K562 (cell line): ENCODE measurements at regions not wholly inside any gene's neighbourhood (a gene's known extent, or its start where the extent isn't known, plus 50 kb on each side); places are given as distances from the start of the nearest gene placed in this dataset.

Experiments used
- ATAC-seq: fragments of 200-7000 bp; cut with Tn5 transposase; 3 replicates; pipeline ENCODE4 v1.9.1; 2020; ENCODE audit warnings: moderate library complexity
- BruUV-seq: library from RNA; stranded (reverse); fragments of 400-500 nt; replicated peaks from 2 replicates; lab custom pipeline; 2021; lab: Mats Ljungman, UMichigan
- CTCF ChIA-PET: fragments of 300-600 bp; formaldehyde crosslinking; extraction: SDS; loops from one replicate; lab custom pipeline; 2021; ENCODE audit warnings: low intra/inter-chr PET ratio; lab: Yijun Ruan, JAX
- POLR2A ChIA-PET: fragments of 300-600, 350-650 bp; sonication (Branson Sonifier 250); formaldehyde crosslinking; extraction: SDS; loops from one replicate; lab custom pipeline; 2021; ENCODE audit warnings: antibody characterized with exemption, inconsistent platforms; lab: Yijun Ruan, JAX
- DNase-seq, 4 experiments: peaks; one replicate each; pipeline versions ENCODE4 v3.0.0 to v3.0.0-alpha.2; 2011 to 2018; ENCODE audit warnings: low spot score in 3 of 4, mixed read lengths in 3 of 4; ENCODE audit errors: extremely low read depth in 1 of 4
- FAIRE-seq: peaks from 2 replicates; lab custom pipeline; 2011; peaks lifted over from hg19 to GRCh38; lab: Jason Lieb, UNC
- H2AFZ ChIP-seq: 2 replicates; pipeline ENCODE4 v1.6.0; 2011; ENCODE audit warnings: low read depth, low read length, control low read depth, inconsistent platforms
- H3K27ac ChIP-seq: fragments of 200-600 bp; 3 replicates; pipeline ENCODE4 v1.8.0; 2011; ENCODE audit warnings: low read depth, mild to moderate bottlenecking, control low read depth, inconsistent platforms, low read length, moderate library complexity, mixed read lengths; ENCODE audit errors: extremely low read depth
- H3K27me3 ChIP-seq, 2 experiments: fragments of 300-600 bp in 1 of 2; 2 replicates in 1 of 2; 3 replicates in 1 of 2; pipeline versions ENCODE4 v1.6.0 to v1.8.0; 2011; ENCODE audit warnings: inconsistent platforms in 2 of 2, low read length in 2 of 2, mild to moderate bottlenecking in 1 of 2, mixed read lengths in 1 of 2, moderate library complexity in 1 of 2; ENCODE audit not compliant: control insufficient read depth in 2 of 2, insufficient read depth in 2 of 2
- H3K36me3 ChIP-seq: fragments of 300-600 bp; 3 replicates; pipeline ENCODE4 v1.8.0; 2011; ENCODE audit warnings: mild to moderate bottlenecking, low read length, inconsistent platforms; ENCODE audit not compliant: control insufficient read depth, insufficient read depth
- H3K4me1 ChIP-seq, 2 experiments: fragments of 200-600 bp in 1 of 2; replicated peaks in 1 of 2; 2 replicates in 1 of 2; 3 replicates in 1 of 2; pipeline versions ENCODE4 v1.5.1 to v1.8.0; 2011; ENCODE audit warnings: inconsistent platforms in 2 of 2, low read length in 2 of 2, mild to moderate bottlenecking in 1 of 2, mixed read lengths in 1 of 2, moderate library complexity in 1 of 2; ENCODE audit not compliant: control insufficient read depth in 2 of 2, insufficient read depth in 2 of 2
- H3K4me2 ChIP-seq: 2 replicates; pipeline ENCODE4 v1.6.1; 2011; ENCODE audit warnings: low read length, control low read depth, inconsistent platforms, mixed read lengths; ENCODE audit not compliant: insufficient read depth
- H3K4me3 ChIP-seq: fragments of 200-600 bp; sonication (generic), shearing (Covaris generic); 2 replicates; pipeline ENCODE4 v1.5.1; 2016; ENCODE audit warnings: control low read depth, inconsistent platforms
- H3K79me2 ChIP-seq: fragments of 200-600 bp; 3 replicates; pipeline ENCODE4 v1.8.0; 2011; ENCODE audit warnings: low read length, inconsistent platforms; ENCODE audit not compliant: control insufficient read depth, insufficient read depth
- H3K9ac ChIP-seq, 2 experiments: 2 replicates each; pipeline versions ENCODE4 v1.6.0 to v1.6.1; 2011; ENCODE audit warnings: low read depth in 2 of 2, low read length in 2 of 2, control low read depth in 1 of 2, inconsistent platforms in 1 of 2, mild to moderate bottlenecking in 1 of 2, mixed read lengths in 1 of 2; ENCODE audit not compliant: insufficient read depth in 1 of 2
- H3K9me1 ChIP-seq: one replicate; pipeline ENCODE4 v1.6.0; 2011; ENCODE audit warnings: inconsistent platforms, mild to moderate bottlenecking, low read length, moderate library complexity; ENCODE audit not compliant: control insufficient read depth, insufficient read depth
- H3K9me3 ChIP-seq: replicated peaks from 2 replicates; pipeline ENCODE4 v1.5.1; 2011; ENCODE audit warnings: low read depth, low read length, inconsistent platforms; ENCODE audit not compliant: control insufficient read depth, insufficient read depth
- H4K20me1 ChIP-seq: replicated peaks from 2 replicates; pipeline ENCODE4 v1.6.1; 2011; ENCODE audit warnings: low read length, inconsistent platforms, mixed read lengths; ENCODE audit not compliant: control insufficient read depth, insufficient read depth
- ADNP ChIP-seq: fragments of 200-800 bp; sonication (Bioruptor generic); IDR thresholded peaks from 2 replicates; pipeline ENCODE4 v1.6.1; 2016; ENCODE audit warnings: missing genetic modification characterization, missing compliant biosample characterization
- HNRNPH1 ChIP-seq: fragments of 200-400 bp; formaldehyde crosslinking; optimal IDR thresholded peaks from 2 replicates; pipeline ENCODE3; 2017; ENCODE audit warnings: low read depth, mild to moderate bottlenecking, low read length, moderate library complexity
- KDM1A ChIP-seq, 2 experiments: fragments of 450-650 bp; IDR thresholded peaks; 2 replicates each; pipeline ENCODE4 v1.6.1; 2016; ENCODE audit warnings: mild to moderate bottlenecking in 2 of 2
- NFYB ChIP-seq: IDR thresholded peaks from 2 replicates; pipeline ENCODE4 v1.6.1; 2011; ENCODE audit warnings: mild to moderate bottlenecking, moderate library complexity; ENCODE audit not compliant: insufficient read length; ENCODE audit errors: extremely low read depth
- ZNF668 ChIP-seq: fragments of 250-450 bp; sonication (Bioruptor Pico); IDR thresholded peaks from 2 replicates; pipeline ENCODE4 v1.8.0; 2022; ENCODE audit warnings: mild to moderate bottlenecking, inconsistent platforms
- ZNF699 ChIP-seq: fragments of 250-450 bp; sonication (Bioruptor Pico); IDR thresholded peaks from 2 replicates; pipeline ENCODE4 v1.8.0; 2021; ENCODE audit warnings: mild to moderate bottlenecking, moderate library complexity; ENCODE audit not compliant: insufficient replicate concordance
- ZNF77 ChIP-seq: fragments of 250-450 bp; sonication (Bioruptor Pico); IDR thresholded peaks from 2 replicates; pipeline ENCODE4 v1.5.0; 2020
- WGBS: fragments of 100-300 bp; shearing (Covaris generic); methylation state at CpG from one replicate; pipeline ENCODE4 v1.1.6; 2016; ENCODE audit warnings: low coverage, mixed read lengths; ENCODE audit not compliant: insufficient coverage; ENCODE audit errors: missing lambda C conversion rate; 5-methylcytosine and 5-hydroxymethylcytosine counted together
- in situ Hi-C: fragments of 300-500 bp; cut with MboI; formaldehyde crosslinking; loops from 4 replicates; pipeline ENCODE4 v1.15.0; 2018; ENCODE audit warnings: inconsistent platforms, mixed read lengths
- intact Hi-C: fragments of 100-400 bp; cut with micrococcal nuclease; formaldehyde crosslinking; loops from 2 replicates; pipeline ENCODE4 v1.14.2; 2022

DNA sequence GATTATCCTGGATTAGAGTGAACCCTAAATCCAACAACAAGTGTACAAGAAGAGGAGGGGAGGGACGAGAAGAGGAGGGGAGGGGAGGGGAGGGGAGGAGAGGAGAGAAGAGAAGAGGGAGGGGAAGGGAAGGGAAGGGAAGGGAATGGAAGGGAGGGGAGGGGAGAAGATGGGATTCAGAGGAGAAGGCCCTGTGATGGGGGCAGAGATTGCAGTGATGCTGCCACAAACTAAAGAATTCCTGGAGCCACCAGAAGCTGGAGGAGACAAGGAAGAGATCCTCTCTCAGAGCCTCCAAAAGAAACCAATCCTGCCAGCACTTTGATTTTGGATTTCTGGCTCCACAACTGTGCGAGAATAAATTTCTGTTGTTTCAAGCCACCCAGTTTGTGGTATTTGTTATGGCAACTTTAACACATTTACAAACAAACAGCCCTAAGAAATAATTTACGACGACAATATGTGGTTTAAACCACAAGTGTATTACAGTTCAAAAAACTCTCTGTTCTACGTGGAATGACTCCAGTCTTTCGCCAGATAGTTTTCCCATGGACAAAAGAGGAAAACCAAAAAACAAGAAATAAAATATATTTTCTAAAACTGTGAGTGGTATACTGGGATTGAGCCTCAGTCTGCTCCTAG, 235.4 kb downstream of the HDGFL1 start:
- no peak for ATAC-seq
- ChIA-PET POLR2A (no interaction called here), CTCF (no interaction called here)
- Histone ChIP-seq H3K9me1 (no peaks in the 10 kb centered on the region), H3K4me3 (no peak overlapping the region), H3K9me3 (no peaks in the 10 kb centered on the region), H3K4me1 (no peaks in the 10 kb centered on the region), H3K9ac (no peak overlapping the region), H3K27ac (no peak overlapping the region), H2AFZ (no peak overlapping the region), H3K36me3 (no peaks in the 10 kb centered on the region), H3K4me2 (no peak overlapping the region), H4K20me1 (no peaks in the 10 kb centered on the region), H3K79me2 (no peaks in the 10 kb centered on the region), H3K27me3 (no peaks in the 10 kb centered on the region)
- intact Hi-C loops = no loop called here
- no peak for DNase-seq
- TF ChIP-seq HNRNPH1 (no peak), NFYB (no peak), KDM1A (IDR thresholded peaks at IDR 0.05) (no peak), ZNF699 (CRISPR knock-in tag) (no peak), ZNF668 (no peak), ADNP (tag) (no peak)
- FAIRE-seq = no peak
- 1% methylated on average over 5 of the region's 6 CpGs for WGBS
- in situ Hi-C loops = no loop called here
- no TSS peak for BruUV-seq

DNA sequence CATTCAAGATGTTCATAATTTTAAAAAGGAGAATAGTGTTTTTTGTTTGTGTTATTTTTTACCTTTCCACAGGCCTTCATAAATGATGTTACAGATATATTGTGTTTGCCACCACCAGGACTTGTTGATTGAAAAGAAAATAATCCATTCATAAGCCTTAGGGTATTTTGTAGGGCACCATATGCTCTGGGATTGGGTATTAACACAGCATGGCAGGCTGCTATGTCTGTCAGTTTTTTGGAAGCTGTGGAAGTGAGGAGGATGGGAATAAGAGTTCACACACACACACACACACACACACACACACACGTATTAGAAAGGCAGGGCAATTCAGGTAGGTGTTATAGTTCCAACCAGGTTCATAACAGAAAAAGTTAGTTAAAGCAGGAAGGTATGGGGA, 237.9 kb downstream of the HDGFL1 start:
- Histone ChIP-seq H3K9ac (no peak overlapping the region), H3K4me3 (no peak overlapping the region), H3K36me3 (no peaks in the 10 kb centered on the region), H3K79me2 (no peaks in the 10 kb centered on the region), H3K27me3 (no peaks in the 10 kb centered on the region), H3K9me1 (no peaks in the 10 kb centered on the region), H4K20me1 (no peaks in the 10 kb centered on the region), H3K4me1 (no peaks in the 10 kb centered on the region), H2AFZ (no peak overlapping the region), H3K9me3 (no peaks in the 10 kb centered on the region), H3K27ac (no peak overlapping the region), H3K4me2 (no peak overlapping the region)
- ChIA-PET CTCF (no interaction called here), POLR2A (no interaction called here)
- FAIRE-seq (no peak), DNase-seq (no peak), ATAC-seq (no peak)
- WGBS = 0% methylated on average over 1 of the region's 1 CpG
- BruUV-seq = no TSS peak
- in situ Hi-C loops (no loop called here), intact Hi-C loops (no loop called here)
- no peak for TF ChIP-seq ZNF77 (CRISPR knock-in tag)
